GM21526 (cell line): ENCODE measurements at regions not wholly inside any gene's neighbourhood (a gene's known extent, or its start where the extent isn't known, plus 50 kb on each side); places are given as distances from the start of the nearest gene placed in this dataset.

Experiments used
- ATAC-seq: cut with Tn5 transposase; IDR thresholded peaks from one replicate; pipeline ENCODE4 v1.9.1; 2021; ENCODE audit warnings: moderate library complexity; ENCODE audit not compliant: unreplicated experiment, low FRiP score

DNA sequence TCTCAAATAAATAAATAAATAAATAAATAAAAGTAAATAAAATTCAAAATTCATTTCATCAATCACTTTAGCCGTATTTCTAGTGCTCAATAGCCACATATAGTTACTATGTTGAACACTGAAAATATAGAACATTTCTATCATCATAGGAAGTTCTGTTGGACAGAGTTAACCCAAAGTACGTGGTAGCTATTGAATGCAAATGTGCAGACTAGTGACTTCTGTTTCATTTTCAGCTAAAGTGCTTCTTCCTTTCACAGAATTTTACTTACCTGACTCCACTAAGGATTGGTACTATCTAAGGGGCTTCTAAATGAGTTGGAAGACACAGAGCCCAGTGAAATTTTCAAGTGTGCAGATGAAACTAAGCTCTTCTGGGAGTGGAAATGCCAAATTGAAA, 1208.3 kb downstream of the MAT2B start:
- ATAC-seq, result no peak

DNA sequence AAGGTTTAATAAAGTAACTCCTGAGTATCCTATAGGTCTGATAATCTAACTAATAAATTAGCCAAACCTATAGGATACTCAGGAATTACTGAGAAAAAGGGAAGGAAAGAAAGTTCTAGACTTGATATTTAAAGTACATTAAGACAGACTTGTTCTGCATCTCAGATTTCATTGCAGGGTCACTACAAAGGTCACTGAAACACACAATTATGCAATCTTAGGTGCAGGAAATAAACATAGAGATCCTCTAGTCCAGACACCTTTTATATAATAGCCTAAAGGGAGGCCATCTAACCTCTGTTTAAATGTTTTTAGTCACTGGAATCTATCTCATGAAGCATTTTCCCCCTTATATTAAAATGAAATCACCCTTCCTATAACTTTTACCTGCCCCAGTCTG, 1215.7 kb downstream of the MAT2B start:
- no peak for ATAC-seq

DNA sequence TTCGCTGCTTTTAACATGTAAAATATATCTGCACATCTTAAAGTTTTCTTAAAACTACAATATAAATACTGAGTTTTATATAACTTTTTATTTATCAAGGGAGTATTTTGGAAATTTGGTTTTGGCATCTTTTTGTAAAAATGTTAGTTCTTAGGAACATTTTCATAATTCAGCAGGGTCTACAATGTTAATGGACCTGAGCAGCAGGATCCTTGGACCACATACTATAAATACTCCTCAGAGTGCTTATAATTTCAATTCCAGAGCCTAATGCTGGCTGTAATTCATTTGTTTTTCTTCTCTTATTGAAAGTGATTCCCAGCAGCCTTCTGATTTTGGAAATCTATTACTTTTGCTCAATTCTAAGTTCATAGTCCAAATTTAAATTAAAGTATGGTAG, 1216.2 kb downstream of the MAT2B start:
- ATAC-seq, result no peak

DNA sequence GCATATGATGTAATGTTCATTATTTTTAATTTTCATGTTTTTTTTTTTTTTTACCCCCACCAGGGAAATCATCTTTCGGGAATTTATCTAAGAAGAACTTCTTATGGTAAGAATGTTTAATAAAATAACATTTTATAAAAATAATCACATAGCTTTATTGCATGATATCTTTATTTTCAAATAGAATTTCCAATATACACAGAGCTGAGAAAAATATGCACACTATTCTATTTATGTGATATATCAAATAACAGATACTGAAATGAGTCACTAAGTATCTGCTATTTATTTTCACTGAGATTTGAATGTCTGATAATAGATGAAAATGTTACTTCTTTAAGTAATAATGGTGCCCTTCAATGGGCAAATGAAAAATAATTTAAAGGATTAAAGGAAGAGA, 1217.3 kb downstream of the MAT2B start:
- ATAC-seq, result no peak

DNA sequence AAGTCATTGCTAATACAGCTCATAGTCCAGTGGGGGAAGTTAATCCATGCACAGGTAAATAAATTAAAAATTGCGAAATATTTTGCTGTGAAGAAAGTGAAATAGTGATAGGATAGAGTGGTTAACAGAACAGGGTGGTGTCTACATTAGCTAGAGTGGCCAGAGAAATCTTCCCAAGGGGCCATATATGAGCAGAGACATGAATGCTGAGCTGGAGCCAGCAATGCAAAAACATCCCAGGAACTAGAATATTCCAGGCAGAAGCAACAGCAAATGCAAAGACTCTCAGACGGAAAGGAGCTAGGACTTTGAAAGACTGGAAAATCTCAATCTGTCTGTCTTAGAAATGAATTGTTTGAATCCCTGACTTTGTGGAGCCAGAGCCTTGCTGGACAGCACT, 1221.6 kb downstream of the MAT2B start:
- no peak for ATAC-seq

DNA sequence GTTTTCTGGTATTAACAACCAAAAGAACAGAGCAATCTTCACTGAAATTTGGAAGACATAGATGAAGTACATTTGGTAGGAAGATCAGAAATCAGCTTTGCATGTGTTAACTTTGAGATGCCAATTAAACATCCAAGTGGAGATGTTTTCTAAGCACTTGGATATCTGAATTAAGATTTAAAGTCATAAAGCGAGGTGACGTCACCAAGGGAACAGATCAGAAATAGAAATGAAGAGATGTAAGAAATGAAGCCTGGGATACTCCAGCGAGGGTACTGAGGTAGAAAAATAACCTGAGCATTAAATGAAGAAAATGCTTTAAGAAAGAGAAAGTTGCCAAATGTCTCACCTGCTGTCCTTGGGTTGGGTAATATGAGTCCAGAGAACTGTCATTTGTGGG, 1223.3 kb downstream of the MAT2B start:
- no peak for ATAC-seq

DNA sequence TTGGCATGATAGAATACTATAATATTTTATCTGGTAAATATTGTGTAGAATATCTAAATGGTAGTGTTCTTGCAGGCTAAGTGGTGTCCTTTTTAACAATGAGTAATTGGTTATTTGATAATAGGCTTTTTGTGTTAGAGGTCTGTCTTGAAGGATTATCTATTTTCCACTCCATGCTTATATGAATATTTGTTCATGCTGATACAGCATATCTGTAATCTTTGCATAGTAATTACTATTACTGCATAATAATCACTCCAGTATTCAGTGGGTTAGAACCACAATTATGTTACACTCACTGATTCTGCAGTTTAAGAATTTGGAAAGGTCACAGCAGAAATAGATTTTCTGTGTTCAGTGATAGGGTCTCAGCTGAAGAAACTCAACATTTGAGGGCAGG, 1229.9 kb downstream of the MAT2B start:
- no peak for ATAC-seq

DNA sequence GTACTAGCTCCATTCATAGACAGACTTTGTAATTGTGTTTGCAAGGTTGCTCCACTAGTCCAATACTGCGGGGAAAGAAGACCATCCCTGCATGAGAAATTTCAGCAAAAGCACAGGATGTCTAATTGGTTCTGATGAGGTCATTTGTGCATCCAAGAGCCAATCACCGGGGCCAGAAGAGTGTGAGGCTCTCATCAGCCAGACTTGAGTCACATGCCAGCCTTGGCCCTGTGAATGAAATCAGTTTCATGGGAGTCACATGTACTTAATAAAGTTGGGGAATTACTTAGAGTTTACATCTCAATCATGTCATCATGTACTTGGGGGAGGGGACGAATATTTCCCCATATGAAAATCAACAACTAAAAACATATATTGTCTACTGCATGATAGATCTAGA, 1236.0 kb downstream of the MAT2B start:
- ATAC-seq, result peak; percentile 36

DNA sequence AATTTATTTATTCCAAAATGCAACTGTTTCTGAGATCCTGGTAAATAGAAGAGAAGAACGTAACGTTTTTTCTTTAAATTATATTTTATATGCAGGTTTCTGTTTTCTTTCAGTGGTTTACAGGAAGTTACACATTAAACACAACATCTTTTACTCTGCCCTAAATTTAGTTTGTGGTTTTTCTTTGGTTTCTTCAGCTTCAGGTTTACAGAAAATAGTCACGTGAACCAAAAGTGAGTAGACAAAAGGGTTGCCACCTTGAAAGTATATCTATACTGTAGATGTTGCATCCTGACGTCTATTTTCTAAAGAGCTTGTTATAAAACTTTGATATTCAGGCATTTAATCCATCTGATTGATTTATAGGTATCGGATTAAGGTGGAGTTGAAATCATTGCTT, 1236.6 kb downstream of the MAT2B start:
- ATAC-seq, result peak; percentile 96

DNA sequence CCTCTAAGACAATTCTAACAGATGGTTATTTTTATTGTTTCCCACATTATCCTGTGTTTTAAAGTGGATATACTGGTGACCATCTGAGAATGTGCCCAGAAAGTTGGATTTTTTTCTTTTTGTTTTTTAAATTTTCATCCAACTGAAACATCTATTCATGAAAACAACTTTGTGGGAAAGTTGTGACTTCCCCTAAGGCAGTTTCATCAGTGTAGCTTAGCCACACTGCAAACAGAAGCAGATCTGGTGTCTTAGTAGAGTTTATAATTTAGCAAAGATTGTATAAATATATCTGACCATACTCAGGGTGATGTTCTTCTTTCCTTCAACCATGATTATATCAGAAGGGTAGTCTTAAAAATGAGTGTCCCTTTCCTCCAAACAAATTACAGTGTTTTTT, 1241.3 kb downstream of the MAT2B start:
- no peak for ATAC-seq

DNA sequence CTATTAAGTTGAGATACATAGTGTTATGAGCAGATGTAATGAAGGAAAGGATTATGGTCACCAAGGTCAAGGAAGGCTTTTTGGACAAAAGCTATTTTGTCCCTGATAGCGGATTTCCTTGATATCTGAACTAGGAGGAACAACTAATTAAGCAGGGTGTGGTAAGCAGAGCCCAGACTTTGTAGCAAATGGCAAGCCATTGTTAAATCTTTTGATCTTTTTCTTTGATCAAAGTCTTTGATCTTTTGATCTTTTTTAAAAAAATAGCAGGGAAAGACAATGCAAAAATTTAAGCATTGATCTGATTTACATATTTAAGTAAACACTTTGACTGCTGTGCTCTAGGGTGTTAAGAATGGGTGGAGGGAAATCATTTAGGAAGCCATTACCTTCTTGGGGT, 1242.0 kb downstream of the MAT2B start:
- ATAC-seq, result no peak

DNA sequence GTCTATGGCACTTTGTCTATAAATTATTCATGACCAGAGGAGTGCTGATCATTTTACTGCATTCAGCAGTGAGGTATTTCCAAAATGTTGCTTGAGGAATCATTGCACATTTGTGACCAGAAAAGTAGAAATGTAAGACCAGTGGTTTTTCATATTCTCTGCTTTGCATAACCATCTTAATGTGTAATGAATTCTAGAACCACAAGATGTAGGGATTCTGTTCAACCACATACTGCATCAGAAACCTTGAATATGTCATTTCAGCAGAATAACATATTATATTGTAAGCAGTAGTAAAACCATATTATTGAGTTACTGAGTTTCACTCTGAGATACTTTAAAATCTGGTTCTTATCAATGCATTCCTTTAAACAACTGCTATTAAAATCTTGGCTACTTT, 1243.4 kb downstream of the MAT2B start:
- peak; percentile 60 for ATAC-seq

DNA sequence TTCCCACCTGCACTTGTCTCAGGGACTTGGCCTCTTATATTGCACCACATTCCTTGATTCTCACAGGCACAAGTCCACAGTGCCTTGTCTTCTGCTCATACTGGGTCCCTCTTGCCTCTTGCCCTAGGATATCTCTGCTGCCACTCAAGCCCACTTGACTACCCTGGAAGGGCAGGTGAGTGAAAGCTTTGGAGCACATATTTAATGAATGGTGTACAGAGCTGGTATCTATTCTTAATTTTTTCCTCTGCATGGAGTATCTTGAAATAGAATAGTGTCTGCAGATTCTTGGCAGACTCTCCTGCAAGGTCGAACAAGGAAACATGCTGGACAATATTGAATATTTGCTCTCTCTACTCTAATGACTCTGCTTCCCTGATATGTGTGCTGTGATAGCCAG, 1248.0 kb downstream of the MAT2B start:
- no peak for ATAC-seq

DNA sequence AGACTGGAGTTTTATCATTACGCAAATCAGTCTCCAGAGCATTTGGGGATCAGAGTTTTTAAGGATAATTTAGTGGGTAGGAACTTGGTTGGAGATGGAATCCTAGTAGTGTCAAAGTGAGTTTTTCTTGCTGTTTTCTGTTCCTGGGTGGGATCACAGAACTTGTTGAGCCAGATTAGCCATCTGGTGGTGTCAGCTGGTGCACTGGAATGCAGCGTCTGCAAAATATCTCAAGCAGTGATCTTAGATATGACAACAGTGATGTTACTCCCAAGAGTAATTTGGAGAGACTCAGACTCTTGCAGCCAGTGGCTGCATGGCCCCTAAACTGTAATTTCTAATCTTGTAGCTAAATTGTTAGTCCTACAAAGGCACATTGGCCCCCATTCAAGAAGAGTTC, 1257.8 kb downstream of the MAT2B start:
- no peak for ATAC-seq

DNA sequence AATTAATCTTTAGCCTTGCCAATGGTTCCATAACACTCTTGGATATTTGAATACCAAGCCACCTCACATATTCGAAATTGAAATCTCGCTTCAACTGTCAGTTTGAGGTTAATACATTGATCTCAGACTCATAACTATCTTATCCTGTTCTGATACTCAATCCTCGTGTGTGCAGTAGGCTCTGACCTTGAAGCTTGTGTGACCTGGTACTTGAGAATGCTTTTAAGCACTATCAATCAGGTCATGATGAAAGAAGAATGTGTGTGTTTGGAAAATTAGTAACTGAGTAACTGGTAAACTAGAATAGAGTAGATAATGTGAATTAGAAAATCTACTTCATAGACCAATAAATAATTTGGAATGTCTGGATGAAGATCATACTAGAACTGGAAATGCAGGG, 1266.7 kb downstream of the MAT2B start:
- no peak for ATAC-seq

DNA sequence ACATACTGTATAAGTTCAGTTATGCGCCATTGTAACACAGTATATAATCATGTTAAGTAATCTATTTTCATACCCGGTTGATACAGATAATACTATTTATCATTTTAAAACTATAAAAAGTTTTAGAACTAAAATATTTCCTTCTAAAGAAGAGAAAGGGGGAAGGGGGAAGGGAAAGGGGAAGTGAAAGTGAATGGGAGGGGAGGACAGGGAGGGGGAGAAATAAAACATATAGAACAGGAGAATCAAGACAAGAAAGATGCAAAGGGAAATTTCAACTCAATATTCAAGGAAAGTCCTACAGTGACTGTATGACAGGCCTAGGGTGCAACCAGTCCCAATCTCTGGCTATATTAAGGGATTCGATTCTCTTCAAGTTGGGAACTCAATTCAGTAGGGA, 1278.8 kb downstream of the MAT2B start:
- ATAC-seq, result no peak

DNA sequence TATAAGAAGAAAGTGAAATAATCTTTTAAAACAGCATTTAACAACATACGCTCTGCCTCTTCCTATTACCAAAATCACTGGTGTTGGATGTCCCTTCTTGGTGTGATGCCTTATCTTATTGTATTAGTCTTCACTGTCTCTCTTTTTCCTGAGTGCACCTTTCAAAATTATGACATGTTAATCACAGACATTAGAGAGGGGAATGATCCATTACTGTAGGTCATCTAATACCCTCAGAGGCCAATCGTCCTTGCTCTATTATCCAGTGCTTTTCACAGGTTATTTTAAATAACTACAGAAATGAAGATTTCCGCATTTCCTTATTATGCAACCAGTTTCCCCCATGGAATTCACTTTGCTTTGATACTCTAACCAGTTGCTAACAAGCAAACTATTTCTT, 1292.7 kb downstream of the MAT2B start:
- ATAC-seq, result no peak

DNA sequence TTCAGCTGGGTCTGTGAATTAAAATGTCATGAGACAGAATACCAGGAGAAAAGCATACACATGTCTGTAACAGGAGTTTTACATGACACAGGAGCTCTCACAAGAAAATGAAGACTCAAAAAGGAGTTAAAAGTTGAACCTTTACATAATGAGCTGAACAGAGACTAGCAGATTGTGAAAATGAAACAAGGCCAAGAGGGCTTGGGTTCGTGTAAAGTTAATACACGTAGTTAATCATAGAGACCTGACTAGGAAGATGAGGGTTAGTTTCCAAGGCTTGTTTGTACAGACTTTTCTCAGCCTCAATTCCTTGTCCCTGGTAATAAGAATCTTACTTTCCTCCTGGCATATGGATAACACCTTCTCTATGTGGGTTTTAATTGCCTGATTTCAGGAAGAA, 1294.0 kb downstream of the MAT2B start:
- ATAC-seq, result no peak

DNA sequence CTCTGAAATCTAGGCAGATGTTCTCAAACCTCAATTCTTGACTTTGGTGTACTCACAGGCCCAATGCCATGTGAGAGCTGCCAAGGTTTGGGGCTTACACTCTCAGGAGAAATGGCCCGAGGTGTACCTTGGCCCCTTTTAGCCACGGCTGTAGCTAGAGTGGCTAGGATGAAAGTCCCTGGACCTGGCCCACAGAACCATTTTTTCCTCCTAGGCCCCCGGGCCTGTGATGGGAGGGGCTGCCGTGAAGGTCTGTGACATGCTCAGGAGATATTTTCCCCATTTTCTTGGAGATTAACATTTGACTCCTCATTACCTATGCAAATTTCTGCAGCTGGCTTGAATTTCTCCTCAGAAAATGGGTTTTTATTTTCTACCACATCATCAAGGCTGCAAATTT, 1296.5 kb downstream of the MAT2B start:
- ATAC-seq, result no peak

DNA sequence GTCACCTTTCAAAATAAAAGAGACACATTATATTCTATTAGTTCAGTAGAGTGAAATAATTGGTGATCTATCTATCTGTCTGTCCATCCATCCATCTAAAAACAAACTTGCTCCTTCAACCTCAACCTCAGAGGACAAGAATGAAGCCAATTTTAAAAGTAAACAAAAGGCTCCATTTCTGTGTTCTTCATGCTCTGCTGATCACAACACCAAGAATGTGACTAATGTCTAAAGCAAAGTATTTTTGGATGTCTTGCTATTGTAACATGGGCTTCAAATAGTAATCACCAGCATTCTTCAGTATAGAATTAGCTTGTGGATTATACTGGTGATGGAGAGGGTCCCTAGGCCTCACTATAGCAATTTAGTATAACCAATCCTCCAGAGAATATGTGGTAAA, 1304.4 kb downstream of the MAT2B start:
- ATAC-seq, result peak; percentile 79

DNA sequence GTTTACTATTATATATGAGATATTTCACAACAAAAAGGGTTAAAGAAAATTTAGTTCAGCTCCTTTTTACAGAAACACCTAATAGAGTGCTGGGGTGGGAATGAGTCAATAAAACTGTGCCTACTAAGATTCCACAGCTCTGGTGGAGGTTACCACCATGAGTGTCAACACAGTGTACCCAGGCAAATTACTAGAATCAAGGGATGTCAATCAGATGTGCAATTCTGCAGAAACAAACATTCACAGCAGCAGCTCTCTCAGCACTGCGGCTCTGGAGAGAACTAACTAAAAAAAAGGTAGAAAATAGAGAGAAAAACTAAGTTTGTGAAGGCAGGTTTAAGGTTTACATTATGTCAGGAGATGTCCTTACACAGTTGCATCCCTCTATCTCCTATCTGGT, 1313.0 kb downstream of the MAT2B start:
- ATAC-seq, result no peak

DNA sequence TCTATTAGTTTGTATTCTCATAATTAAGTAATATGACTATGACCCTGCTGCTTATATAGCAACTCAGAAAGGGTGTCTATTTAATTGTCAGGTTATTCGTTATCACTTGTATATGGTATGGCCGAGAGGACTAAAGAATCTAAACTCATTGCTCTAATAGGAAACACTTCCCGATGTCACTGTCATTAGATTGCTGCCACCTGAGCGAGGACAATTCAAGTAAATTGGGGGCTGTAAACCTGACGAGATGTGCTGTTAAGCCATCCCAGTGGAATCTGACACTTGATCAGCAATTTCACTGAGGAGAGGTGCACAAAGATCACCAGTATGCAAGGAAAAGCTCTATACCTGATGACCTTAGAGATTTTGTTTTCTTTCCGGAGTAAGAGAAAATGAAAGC, 1319.3 kb downstream of the MAT2B start:
- ATAC-seq, result no peak

DNA sequence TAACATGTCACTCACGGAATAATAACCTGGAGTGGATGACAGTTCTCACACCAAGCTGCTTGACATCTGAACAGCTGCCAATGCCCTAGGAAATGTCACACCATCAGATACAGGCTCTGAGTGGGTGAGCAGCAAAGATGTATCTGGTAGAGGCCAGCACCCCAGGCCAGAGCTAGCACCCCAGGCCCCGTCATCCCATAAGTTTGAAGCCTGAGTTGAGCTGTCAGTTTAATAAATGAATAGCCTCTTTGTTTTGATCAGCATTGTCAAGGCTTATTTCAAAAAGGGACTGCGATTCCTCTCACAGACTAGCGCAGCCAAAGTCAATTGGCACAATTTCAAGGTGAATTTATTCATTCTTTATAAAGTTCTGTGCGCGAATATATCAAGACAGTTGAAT, 1327.1 kb downstream of the MAT2B start:
- no peak for ATAC-seq

DNA sequence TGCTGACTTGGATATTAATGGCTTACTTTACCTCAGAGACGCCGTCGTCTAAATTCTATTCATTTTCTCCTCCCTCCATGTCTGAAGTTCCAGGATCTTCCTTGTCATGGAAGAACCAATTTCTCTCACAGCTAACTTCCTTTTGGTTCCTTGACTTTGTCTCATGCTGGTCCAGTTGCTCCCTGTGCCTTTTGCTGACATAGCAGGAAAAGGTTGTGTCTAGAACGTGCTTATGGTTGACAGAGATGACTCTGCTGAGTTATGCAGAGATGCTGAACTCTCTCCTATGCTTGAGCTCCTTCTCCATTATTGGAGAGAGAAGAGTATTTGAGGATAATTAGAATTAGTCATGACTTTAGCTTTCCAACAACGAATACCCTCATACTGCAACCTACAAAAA, 1338.9 kb downstream of the MAT2B start:
- no peak for ATAC-seq
